GM23338 (cell line): ENCODE measurements at regions not wholly inside any gene's neighbourhood (a gene's known extent, or its start where the extent isn't known, plus 50 kb on each side); places are given as distances from the start of the nearest gene placed in this dataset.

Experiments used
- CTCF ChIP-seq, 2 experiments: fragments of 200-600 bp in 1 of 2; sonication (generic) in 1 of 2; conservative IDR thresholded peaks; 2 replicates each; pipeline versions ENCODE4 v1.5.1 to v1.6.1; 2016 to 2017; ENCODE audit warnings: antibody characterized with exemption in 2 of 2, low read depth in 2 of 2, mild to moderate bottlenecking in 2 of 2, moderate library complexity in 1 of 2
- POLR2AphosphoS5 ChIP-seq: IDR thresholded peaks from 2 replicates; pipeline ENCODE4 v1.6.1; 2016; ENCODE audit warnings: antibody characterized with exemption, low read depth

GRCh38 chr18:51647942-51648341 is 450.5 kb upstream of the MEX3C start:
- TF ChIP-seq CTCF (conservative IDR thresholded peaks at IDR 0.05; ENCODE audit: low read depth in 2 of 2) (no peak), POLR2AphosphoS5 (no peak)
